HL-60 (cell line): ENCODE measurements at regions not wholly inside any gene's neighbourhood (a gene's known extent, or its start where the extent isn't known, plus 50 kb on each side); places are given as distances from the start of the nearest gene placed in this dataset.

Experiments used
- CTCF ChIP-seq: IDR thresholded peaks from one replicate; pipeline ENCODE4 v1.5.1; 2011; ENCODE audit warnings: low read length, control low read depth, inconsistent platforms; ENCODE audit not compliant: insufficient read depth
- GABPA ChIP-seq: IDR thresholded peaks from 2 replicates; pipeline ENCODE4 v1.6.1; 2012; ENCODE audit warnings: low read depth
- POLR2AphosphoS5 ChIP-seq: IDR thresholded peaks from 2 replicates; pipeline ENCODE4 v1.6.1; 2012; ENCODE audit warnings: low read depth
- REST ChIP-seq: IDR thresholded peaks from 2 replicates; pipeline ENCODE4 v1.6.1; 2012; ENCODE audit warnings: low read depth; ENCODE audit not compliant: insufficient replicate concordance
- SPI1 ChIP-seq: IDR thresholded peaks from 2 replicates; pipeline ENCODE4 v1.6.1; 2012; ENCODE audit warnings: low read depth, mild to moderate bottlenecking, borderline replicate concordance

- TF ChIP-seq CTCF (no peak), POLR2AphosphoS5 (no peak), SPI1 (no peak), GABPA (no peak), REST (no peak)
These were observed 223.8 kb downstream of the DACT1 start for GRCh38 chr14:58861586-58861985.
